LNCaP clone FGC (cell line): ENCODE measurements at regions not wholly inside any gene's neighbourhood (a gene's known extent, or its start where the extent isn't known, plus 50 kb on each side); places are given as distances from the start of the nearest gene placed in this dataset.

ENCODE experiments used
- DNase-seq: peaks from one replicate; pipeline ENCODE4 v3.0.0-alpha.2; 2011; ENCODE audit warnings: low read depth
- H3K4me3 ChIP-seq: 2 replicates; pipeline ENCODE4 v1.5.1; 2011; ENCODE audit warnings: mild to moderate bottlenecking, low read depth, low read length, control low read depth
- CTCF ChIP-seq: IDR thresholded peaks from 2 replicates; pipeline ENCODE4 v1.5.1; 2012; ENCODE audit warnings: mild to moderate bottlenecking; ENCODE audit not compliant: control insufficient read depth, insufficient read depth; ENCODE audit errors: extremely low read depth

- H3K4me3 ChIP-seq: no peak overlapping the region
- no peak for DNase-seq
- no peak for TF ChIP-seq CTCF
Observed at GRCh38 chr13:78770601-78771000, 111.6 kb upstream of the OBI1 start.

- no peak for TF ChIP-seq CTCF
- no peak for DNase-seq
- H3K4me3 ChIP-seq: no peak overlapping the region
Observed at GRCh38 chr13:78768950-78769349, 110.0 kb upstream of the OBI1 start.

GRCh38 chr13:78764665-78765064, 105.7 kb upstream of the OBI1 start:
- no peak for TF ChIP-seq CTCF
- no peak for DNase-seq

GRCh38 chr13:78762825-78763224, 103.9 kb upstream of the OBI1 start:
- no peak for DNase-seq
- TF ChIP-seq CTCF: no peak
- no peak overlapping the region for H3K4me3 ChIP-seq

More at GRCh38 chr13:78764665-78765064, 105.7 kb upstream of the OBI1 start:
- H3K4me3 ChIP-seq: no peak overlapping the region

- TF ChIP-seq CTCF: no peak
- no peak for DNase-seq
- H3K4me3 ChIP-seq: no peak overlapping the region
Observed at GRCh38 chr13:78759704-78760103, 100.7 kb upstream of the OBI1 start.

- no peak for TF ChIP-seq CTCF
- no peak overlapping the region for H3K4me3 ChIP-seq
- no peak for DNase-seq
Observed at GRCh38 chr13:78758549-78758948, 99.6 kb upstream of the OBI1 start.

GRCh38 chr13:78753435-78753834, 94.5 kb upstream of the OBI1 start:
- no peak overlapping the region for H3K4me3 ChIP-seq
- no peak for TF ChIP-seq CTCF
- no peak for DNase-seq
